AG09319 (cell line): ENCODE measurements at regions not wholly inside any gene's neighbourhood (a gene's known extent, or its start where the extent isn't known, plus 50 kb on each side); places are given as distances from the start of the nearest gene placed in this dataset.
A peak's percentile ranks its signal among the peaks of the same experiment; 100 is the strongest.

Experiments
- DNase-seq: peaks from one replicate; pipeline ENCODE4 v3.0.0-alpha.2; 2010; ENCODE audit warnings: low read depth; ENCODE audit errors: extremely low read depth
- TF ChIP-seq, protein P1 (sequence below): IDR thresholded peaks from 2 replicates; pipeline ENCODE4 v1.5.1; 2011; ENCODE audit warnings: low read depth, mild to moderate bottlenecking, inconsistent platforms, low read length, moderate library complexity

DNA sequence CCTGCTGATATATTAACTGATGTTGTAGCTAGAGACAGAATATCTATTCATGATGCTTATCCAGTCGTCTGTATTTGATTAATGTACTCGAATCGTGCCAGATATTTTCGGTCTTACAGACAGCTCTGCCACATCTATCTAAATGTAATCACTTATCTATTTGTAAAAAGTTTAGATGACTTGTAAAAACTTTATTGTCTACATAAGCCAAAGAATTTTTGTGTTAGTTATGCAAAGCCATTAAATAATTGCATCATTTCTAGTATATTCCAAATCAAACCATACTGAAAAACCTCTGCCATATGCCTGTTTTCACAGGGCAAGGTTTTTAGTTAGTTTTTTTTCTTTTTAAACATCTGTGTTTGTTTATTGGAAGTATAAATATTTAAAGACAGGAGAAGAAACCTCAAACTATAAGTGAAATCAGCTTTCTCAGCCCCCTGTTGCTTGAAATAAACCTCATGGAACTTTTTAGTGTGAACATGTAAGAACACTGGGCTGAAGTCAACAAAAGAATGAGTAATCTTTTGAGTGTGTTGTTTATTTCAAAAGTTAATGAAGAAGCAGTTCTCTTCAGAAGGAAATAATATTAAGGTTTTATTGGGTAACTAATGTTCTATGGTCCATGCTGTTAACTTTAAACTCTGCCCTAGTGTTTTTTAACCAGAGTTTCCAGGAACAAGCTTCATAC is 657.6 kb upstream of the SYT4 start:
- peak; percentile 85 for DNase-seq
- TF ChIP-seq, protein P1, sequence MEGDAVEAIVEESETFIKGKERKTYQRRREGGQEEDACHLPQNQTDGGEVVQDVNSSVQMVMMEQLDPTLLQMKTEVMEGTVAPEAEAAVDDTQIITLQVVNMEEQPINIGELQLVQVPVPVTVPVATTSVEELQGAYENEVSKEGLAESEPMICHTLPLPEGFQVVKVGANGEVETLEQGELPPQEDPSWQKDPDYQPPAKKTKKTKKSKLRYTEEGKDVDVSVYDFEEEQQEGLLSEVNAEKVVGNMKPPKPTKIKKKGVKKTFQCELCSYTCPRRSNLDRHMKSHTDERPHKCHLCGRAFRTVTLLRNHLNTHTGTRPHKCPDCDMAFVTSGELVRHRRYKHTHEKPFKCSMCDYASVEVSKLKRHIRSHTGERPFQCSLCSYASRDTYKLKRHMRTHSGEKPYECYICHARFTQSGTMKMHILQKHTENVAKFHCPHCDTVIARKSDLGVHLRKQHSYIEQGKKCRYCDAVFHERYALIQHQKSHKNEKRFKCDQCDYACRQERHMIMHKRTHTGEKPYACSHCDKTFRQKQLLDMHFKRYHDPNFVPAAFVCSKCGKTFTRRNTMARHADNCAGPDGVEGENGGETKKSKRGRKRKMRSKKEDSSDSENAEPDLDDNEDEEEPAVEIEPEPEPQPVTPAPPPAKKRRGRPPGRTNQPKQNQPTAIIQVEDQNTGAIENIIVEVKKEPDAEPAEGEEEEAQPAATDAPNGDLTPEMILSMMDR: no peak

DNA sequence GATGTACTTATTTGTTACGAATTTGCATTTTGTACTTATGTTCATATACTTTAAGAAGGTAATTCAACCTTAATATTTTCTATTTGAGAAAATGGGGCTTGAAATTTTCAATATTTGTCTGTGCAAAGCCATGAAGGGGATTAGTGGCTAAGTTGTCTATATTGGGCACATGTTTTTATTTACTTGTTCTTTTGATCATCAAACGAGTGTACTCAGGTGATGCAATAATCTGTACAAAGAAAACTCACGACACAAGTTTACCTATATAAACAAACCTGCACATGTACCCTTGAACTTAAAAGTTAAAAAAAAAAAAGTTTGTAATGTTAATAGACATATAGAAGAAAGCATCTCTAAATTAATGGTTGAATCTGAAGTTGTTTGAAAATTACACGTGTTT is 658.9 kb upstream of the SYT4 start:
- DNase-seq: no peak

DNA sequence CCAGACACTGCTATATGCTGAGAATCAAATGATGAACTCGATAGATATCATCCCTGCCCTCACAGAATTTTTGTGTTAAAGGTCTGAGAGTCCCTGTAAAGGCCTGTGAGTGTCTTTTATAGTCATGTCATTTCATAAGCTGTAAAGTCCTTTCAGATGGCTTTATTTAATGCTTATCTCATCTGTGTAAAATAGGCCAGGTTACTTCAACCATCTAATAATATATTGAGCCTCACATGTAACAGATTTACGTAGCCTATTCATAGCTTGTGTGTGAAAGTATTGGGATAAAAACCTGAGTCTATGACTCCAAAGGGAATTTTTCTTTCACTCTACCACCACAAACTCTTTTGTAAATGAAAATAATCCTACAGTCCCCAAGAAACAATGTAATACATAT is 672.0 kb upstream of the SYT4 start:
- TF ChIP-seq, protein P1: no peak
- no peak for DNase-seq

More for the DNA sequence above, 658.9 kb upstream of the SYT4 start:
- TF ChIP-seq, protein P1: no peak

DNA sequence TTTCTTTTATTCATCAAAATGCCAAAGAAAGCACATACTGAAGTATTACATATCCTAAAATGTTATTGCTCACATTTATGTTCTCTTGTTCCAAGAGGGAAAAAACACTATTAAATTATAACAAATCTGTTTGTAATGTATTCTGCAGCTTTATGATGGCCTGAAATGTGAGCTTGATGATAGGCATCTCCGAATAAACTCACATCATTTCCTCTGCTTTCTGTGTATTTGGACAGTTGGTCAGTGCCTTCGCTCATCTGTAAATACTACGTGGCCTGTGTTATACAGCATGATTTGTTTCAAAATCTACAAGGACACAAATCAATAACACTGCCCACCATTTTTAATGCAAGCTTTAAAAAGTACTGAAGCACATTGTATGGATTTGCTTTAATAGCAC is 672.8 kb upstream of the SYT4 start:
- TF ChIP-seq, protein P1: no peak
- no peak for DNase-seq

DNA sequence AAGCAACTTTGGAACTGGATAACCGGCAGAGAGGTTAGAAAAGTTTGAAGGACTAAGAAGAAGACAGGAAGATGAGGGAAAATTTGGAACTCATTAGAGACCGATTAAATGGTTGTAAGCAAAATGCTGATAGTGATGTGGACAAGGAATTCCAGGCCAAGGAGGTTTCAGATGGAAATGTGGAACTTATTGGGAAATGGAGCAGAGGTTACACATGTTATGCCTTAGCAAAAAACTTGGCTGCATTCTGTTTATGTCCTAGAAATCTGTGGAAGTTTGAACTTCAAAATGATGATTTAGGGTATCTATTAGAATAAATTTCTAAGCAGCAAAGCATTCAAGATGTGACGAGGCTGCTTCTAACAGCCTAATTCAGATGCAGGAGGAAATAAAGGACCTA is 675.1 kb upstream of the SYT4 start:
- TF ChIP-seq, protein P1: no peak
- peak; percentile 25 for DNase-seq

DNA sequence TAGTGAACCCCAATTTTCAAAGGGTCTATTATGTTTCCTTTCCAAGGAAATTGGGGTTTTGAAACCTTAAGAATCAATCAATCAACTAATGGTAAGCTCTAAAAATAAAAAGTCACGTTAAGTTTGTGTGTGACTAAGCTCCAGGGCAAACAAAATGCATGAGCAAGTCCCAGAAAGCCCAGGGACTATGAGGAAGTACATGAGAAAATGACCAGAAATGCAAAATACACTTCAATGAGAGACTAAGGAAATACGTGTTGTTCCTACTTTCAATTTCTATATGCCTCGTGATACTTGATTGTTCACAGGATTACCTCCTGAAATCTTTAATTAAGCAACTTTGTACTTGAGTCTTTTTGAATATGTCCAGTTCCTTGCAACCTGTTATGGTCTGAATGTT is 684.4 kb upstream of the SYT4 start:
- no peak for DNase-seq
- TF ChIP-seq, protein P1: no peak

DNA sequence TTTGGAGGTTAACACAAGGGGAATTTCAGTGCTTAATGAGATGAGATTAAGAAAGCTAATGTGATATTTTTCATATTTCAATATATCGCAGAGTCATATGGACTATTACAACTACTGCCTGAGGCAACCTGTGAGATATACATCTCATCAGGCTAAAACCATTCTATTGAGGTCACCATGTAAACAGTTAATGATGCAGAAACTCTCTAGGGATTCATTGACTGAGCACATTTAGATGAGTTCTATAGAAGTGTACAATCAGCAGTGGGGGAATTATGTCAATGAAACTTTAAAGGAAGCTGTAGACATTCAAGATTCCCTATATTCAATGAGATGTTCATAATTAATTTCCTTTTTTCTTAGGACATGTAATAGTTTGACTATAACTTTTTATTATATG is 687.4 kb upstream of the SYT4 start:
- no peak for DNase-seq
- TF ChIP-seq, protein P1: no peak
